ENCODE measurements at regions not wholly inside any gene's neighbourhood (a gene's known extent, or its start where the extent isn't known, plus 50 kb on each side); places are given as distances from the start of the nearest gene placed in this dataset.

DNA sequence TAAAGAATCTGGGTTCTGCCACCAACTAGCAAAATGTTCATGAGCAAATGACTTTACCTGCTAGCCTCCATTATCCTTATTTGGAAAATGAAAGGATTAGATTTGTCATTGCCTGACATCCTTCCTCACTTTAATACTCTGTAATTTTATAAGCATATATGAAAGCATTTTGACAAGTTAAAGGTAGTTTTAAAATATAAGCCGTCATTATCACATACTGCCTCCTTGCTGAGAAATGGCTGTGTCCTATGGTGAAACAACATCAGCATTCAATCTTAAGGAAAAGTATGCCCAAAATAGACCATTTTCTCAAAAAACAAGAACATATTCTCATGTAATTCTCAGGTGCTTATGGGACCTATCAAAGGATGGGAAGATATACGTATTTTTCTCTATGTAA, 461.2 kb downstream of the SUCLG1 start:
- TF ChIP-seq EZH2phosphoT487 (IDR thresholded peaks at IDR 0.05; ENCODE audit: insufficient read depth, low read depth) (no peak), EZH2 (IDR thresholded peaks at IDR 0.05; ENCODE audit: insufficient read depth, poor library complexity, severe bottlenecking) (no peak)

Measured in GM23248 (cell line).